CD4-positive, alpha-beta T cell treated with Interleukin-17A for 4 hours (primary cell): ENCODE measurements at regions not wholly inside any gene's neighbourhood (a gene's known extent, or its start where the extent isn't known, plus 50 kb on each side); places are given as distances from the start of the nearest gene placed in this dataset.

ENCODE experiments used
- DNase-seq: peaks from one replicate; pipeline ENCODE4 v3.0.0-alpha.2; 2020; ENCODE audit warnings: mixed read lengths

GRCh38 chr22:27192135-27192829 is 534.9 kb downstream of the MIAT start:
- no peak for DNase-seq

DNA sequence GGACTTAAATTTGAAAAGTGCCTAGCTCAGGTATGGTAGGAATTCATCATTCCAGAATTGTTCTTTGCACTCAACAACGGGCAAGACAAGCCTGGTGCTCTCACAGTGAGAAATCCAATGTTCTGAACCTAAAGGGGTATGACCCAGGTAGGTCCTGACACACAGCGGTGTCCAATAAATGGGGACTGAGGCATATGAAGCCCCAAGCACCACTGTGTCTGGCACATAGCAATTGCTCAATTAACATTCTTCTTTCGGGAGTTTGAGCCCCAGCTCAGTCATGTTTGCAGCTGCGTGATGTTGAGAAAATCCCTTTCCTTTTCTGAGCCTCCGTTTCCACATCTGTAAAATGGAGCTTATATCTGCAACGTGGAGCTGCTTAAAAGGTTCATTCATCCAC is 535.8 kb downstream of the MIAT start:
- DNase-seq = no peak

DNA sequence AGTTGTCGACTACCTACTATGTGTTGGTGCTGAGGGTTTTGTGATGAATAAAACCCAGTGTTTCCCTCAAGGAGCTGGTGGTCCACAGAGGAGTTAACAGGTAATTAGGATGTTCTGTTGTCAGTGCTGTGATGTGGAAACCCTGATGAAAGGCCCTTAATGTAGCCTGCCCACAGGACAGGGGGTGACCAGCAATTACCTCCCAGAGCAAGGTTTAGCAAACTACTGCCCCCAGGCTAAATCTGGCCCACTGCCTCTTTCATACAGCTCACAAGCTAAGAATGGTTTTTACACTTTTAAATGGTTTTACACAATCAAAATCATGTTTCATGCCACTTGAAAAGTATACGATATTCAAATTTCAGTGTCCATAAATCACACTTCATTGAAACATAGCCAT is 536.2 kb downstream of the MIAT start:
- no peak for DNase-seq

- DNase-seq = no peak
These were observed 536.8 kb downstream of the MIAT start for GRCh38 chr22:27194096-27194748.

- DNase-seq = no peak
These were observed 537.7 kb downstream of the MIAT start for GRCh38 chr22:27195094-27195493.

DNA sequence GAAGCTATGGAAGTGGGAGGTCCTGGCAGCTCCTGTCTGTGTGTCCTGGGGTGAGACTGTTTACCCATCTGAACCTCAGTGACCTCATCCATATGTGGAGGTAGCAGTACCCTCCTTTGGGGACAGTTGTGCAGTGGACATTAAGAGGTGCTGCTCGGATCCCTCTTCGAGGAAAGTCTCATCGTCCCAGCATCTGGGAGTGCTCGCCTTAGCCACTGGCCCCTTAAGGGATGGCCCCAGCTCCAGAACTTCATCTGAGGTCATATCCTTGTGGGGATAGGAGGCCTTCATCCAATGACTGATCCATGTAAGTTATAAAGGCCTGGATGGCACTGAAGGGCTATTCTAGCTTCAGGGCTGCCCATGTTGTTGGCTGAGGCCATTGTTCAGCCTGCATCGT is 538.1 kb downstream of the MIAT start:
- no peak for DNase-seq

DNA sequence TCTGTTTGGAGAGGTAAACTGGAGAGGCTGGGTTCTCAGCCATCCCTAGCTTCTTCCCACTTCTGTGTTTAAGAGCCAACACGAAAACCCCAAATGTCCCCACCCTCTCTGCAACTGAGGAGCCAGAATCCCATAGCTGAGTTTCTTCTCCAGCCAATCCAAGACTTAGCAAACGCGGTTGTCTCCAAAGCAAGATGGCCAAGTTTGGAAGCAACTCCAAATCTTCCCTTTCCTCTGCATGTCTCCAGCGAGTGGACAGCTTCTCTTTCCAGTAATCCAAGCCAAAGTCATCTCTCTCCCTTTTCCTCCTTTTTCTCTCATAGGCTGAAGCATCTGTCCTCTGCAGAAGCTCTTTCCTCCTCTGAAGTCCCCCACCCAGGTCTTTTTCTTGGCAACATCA is 539.2 kb downstream of the MIAT start:
- DNase-seq = no peak

DNA sequence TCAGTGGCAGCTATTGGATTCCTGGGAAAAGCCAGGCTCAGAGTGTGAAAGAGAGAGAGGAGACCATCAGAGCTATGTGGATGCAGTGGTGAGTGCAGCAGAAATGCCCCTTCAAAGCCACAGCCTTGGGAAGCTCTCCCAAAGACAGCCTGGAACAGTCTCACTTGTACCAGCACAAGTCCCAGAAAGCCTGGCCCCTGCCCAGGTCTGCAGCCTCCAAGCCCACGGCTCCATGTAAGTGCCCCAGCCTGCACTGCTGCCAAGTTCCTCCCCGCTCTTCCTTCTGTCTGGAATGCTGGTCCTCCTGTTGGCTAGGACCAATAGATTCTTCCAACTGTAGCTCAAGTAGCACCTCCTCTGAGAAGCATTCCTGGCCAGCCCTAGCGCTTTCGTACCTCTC is 539.7 kb downstream of the MIAT start:
- no peak for DNase-seq

DNA sequence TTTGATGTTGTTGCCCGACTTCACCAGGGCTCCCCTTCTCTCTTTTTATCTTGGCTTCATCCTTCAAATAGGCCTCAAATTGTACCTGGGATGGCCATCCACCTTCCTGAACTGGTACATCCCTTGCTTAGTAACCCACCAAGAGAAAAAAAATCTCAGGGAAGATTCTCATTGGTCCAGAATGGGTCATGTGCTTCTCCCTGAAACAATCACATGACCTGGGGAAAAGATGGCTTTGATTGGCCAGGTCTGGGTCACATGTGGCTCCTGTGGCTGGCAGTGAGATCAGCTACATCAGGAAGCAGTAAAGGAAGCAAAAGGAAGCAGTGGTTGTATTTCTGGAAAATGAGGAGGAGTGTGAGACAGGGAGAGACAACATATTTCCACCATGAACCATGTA is 540.2 kb downstream of the MIAT start:
- no peak for DNase-seq

- DNase-seq = no peak
These were observed 541.2 kb downstream of the MIAT start for GRCh38 chr22:27198518-27199035.

- no peak for DNase-seq
These were observed 542.0 kb downstream of the MIAT start for GRCh38 chr22:27199354-27199753.

- no peak for DNase-seq
These were observed 543.9 kb downstream of the MIAT start for GRCh38 chr22:27201276-27201675.

DNA sequence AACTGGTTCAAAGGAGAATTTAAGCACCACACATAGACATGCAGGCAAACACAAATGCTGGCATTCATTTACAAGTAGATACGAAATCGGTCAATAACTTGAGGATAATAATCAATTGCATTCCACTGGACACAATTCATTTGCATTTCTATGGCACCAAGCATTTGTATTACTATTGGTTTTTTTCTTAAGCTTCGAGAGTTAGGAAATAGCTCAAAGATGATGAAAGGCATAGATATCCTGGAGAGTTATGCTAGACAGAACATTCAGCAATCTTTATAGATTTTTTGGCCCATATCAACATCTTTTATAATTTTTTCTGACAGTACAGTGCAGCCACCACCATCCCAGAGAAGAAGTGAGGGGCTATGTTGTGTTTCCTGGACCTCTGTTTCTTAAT is 544.4 kb downstream of the MIAT start:
- DNase-seq = no peak

- no peak for DNase-seq
These were observed 545.9 kb downstream of the MIAT start for GRCh38 chr22:27203276-27203660.

DNA sequence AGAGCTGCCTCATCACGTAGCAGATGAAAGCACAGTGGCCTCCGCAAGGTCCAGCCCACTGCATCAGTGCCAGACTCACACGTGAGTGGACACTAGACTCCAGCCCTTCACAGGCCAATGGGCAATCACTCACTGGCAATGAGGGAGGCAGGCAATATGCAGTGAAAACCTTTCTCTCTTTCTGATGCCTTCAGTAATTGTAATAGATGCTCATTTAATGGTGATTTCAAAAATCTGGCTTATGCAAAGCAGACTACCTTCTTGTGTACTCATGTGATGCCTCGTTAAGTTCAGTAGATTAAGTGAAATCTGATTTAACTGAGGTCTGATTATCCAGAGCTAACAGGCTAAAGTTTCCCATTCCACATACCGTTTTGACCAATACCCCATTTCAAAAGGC is 546.9 kb downstream of the MIAT start:
- DNase-seq = no peak

DNA sequence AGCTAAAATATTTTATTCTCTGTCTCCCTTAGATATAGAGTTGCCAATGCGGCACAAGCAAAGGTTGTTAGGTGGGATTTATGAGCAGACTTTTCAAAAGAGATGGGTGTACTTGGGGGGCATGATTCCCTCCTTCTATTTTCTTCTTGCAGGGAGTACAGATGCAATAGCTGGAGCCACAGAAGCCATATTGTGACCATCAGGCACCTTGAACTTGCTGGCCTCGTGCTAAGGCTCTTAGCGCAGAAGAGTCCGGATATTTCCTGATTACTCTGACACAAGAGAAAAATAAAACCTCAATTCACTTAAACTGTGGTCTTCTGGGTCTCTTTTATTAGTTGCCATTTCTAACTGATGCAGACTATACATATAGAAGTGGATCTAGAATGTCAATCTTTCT is 547.4 kb downstream of the MIAT start:
- no peak for DNase-seq

GRCh38 chr22:27205492-27206373 is 548.3 kb downstream of the MIAT start:
- no peak for DNase-seq

DNA sequence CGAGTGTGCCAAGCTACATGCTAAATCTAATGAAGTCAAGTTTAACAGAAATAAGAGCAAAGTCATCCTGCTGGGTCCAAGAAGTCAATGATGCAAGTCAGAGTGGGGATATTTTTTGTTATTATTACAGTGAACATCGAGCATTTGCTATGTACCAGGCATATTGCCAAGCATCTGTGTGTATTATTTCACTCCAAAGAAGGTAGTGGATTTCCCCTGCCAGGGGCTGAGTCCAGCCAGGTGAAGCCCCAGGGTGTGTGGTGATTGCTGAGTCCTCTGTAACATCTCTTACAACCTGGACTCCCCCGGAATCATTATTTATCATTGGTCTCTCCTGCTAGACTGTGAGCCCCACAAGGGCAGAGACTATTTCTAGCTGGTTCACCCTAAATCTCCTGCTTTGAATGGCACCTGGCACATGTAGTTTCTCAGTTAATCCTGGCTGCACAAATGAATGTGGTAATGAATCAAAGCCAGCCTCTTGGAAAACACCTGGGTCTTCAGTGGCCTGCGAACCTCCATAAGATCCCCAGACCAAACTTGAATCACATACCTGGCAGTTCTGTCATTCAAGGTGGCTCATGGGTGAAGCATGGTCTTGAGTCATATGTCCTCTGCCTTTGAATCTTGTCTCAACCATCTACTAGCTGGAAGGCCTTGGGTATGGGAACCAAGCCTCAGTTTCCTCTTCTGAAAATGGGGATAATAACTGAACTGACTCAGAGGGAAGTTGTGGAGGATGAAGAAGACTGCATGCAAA is 549.2 kb downstream of the MIAT start:
- no peak for DNase-seq

DNA sequence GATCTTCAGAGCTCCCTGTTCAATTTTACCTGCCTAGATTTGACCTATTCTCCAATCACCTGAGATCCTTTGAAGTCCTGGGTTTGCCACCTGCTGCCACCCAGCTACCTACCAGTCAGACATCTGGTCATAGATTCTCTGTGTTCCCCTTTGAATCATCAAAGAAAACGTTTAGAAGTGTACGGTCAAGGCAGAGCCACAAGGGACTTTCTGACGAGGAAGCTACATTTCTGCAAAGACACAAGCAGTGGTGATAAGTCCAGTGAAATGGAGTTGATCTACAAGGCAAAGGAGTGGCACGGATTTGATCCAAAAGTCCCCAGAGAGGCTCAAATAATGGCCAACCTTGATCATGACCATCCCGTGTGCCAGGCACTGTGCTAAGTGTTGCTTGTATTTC is 549.9 kb downstream of the MIAT start:
- no peak for DNase-seq

DNA sequence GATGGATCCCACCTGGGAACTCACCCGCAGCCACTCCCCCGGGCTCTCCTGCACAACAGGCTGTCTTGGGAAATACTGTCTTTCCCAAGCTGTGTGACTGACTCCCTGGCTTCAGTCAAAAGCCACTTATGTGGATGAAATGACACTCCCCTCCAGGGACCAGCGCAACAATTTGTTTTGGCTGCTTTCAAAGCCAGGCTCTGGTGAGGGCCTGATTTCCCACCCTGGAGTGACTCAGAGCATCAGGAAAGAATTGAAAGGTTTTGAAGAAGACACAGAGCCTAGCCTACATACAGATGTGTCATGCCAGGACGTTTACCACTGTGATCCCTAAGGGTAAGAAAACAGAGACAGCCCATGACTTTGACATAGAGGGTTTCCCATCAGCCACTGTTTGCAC is 550.5 kb downstream of the MIAT start:
- no peak for DNase-seq

GRCh38 chr22:27210111-27210730 is 552.8 kb downstream of the MIAT start:
- DNase-seq = no peak

DNA sequence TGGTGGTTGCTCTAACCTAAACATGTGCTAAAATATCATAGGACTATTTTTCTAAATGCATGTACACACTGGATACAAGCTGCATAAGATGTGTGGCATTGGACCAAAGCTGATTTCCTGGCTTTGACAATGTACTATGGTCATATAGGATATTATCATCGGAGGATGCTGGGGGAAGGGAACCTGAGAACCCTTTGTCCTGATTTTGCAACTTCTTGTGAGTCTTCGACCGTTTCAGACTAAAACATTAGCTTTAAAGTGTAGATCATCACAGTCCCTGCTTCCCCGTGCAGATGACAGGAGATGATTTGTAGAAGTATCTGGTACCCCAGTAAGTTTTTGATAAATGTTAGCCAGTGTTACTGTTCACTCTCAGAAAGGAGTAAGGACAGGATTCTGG is 554.7 kb downstream of the MIAT start:
- DNase-seq = no peak
